ENCODE measurements at regions not wholly inside any gene's neighbourhood (a gene's known extent, or its start where the extent isn't known, plus 50 kb on each side); places are given as distances from the start of the nearest gene placed in this dataset.
"Not testable (repeated sequence)": the region's sequence is repeated elsewhere in the genome, so short reads cannot be mapped to it uniquely, and the experiment has no call there.

GRCh38 chr4:167939863-167940616, 152.3 kb upstream of the ANXA10 start:
- Mint-ChIP-seq H3K27me3 (ENCODE audit: insufficient read depth) (no peaks in the 10 kb centered on the region), H3K4me3 (no peak overlapping the region), H3K27ac (no peak overlapping the region), H3K36me3 (ENCODE audit: low read depth) (no peaks in the 10 kb centered on the region), H3K4me1 (ENCODE audit: low read depth) (no peaks in the 10 kb centered on the region), H3K9me3 (no peaks in the 10 kb centered on the region)
- DNase-seq (ENCODE audit: low spot score) = no peak
- intact Hi-C loops (cut with micrococcal nuclease) = no loop called here

GRCh38 chr4:167943872-167944505, 148.3 kb upstream of the ANXA10 start:
- H3K27ac Mint-ChIP-seq = no peak overlapping the region
- no peaks in the 10 kb centered on the region for H3K4me1 Mint-ChIP-seq (ENCODE audit: low read depth)
- no peaks in the 10 kb centered on the region for H3K27me3 Mint-ChIP-seq (ENCODE audit: insufficient read depth)
- H3K4me3 Mint-ChIP-seq = no peak overlapping the region
- H3K9me3 Mint-ChIP-seq = no peaks in the 10 kb centered on the region
- no peaks in the 10 kb centered on the region for H3K36me3 Mint-ChIP-seq (ENCODE audit: low read depth)
- DNase-seq (ENCODE audit: low spot score) = no peak
- intact Hi-C loops (cut with micrococcal nuclease) = no loop called here

DNA sequence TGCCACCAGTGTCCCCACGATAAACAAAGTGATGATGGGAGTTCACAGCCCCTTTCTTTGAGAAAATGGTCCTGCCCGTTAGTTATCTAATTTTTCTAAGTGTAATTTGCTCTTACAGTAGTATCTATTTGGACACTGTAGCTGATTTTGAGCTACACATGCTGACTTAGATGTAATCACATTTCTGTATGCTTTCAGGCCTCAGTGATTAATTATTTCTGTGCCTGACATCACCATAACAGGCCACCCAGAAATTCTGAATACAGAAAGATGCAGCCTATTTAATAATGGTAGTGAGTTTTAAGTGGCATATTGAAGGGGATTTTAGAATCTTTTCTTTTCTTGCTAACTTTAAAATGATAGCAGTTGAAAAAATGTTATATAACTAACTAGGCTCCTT, 147.6 kb upstream of the ANXA10 start:
- H3K9me3 Mint-ChIP-seq = no peaks in the 10 kb centered on the region
- H3K27ac Mint-ChIP-seq = no peak overlapping the region

GRCh38 chr4:167955006-167955405, 137.3 kb upstream of the ANXA10 start:
- Mint-ChIP-seq H3K27me3 (ENCODE audit: insufficient read depth) (no peaks in the 10 kb centered on the region), H3K4me3 (no peak overlapping the region), H3K27ac (no peak overlapping the region), H3K36me3 (ENCODE audit: low read depth) (no peaks in the 10 kb centered on the region), H3K9me3 (peaks cover 9% of the 10 kb centered on the region), H3K4me1 (ENCODE audit: low read depth) (no peaks in the 10 kb centered on the region)
- intact Hi-C loops (cut with micrococcal nuclease) = no loop called here
- no peak for DNase-seq (ENCODE audit: low spot score)

More for the DNA sequence above, 147.6 kb upstream of the ANXA10 start:
- no peaks in the 10 kb centered on the region for H3K36me3 Mint-ChIP-seq (ENCODE audit: low read depth)
- no peak for DNase-seq (ENCODE audit: low spot score)
- intact Hi-C loops (cut with micrococcal nuclease) = no loop called here
- no peaks in the 10 kb centered on the region for H3K27me3 Mint-ChIP-seq (ENCODE audit: insufficient read depth)
- no peaks in the 10 kb centered on the region for H3K4me1 Mint-ChIP-seq (ENCODE audit: low read depth)
- no peak overlapping the region for H3K4me3 Mint-ChIP-seq

DNA sequence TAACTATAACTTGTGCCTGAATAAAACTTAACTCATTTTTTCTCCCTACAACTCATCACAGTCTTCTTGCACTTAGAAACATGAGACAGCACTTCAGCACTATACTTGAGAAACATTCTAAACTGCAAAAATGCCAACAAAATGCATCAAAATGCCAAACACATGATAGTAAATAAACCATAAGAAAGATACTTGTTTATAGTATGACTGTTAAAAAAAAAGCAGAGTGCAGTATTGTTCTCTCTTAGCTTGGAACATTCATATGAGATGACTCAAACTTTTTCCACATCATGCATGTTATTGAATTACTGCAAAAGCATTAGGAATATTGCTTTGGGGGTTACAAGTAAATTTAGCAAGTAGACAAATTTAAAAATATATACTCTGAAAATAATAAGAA, 135.7 kb upstream of the ANXA10 start:
- no peaks in the 10 kb centered on the region for H3K36me3 Mint-ChIP-seq (ENCODE audit: low read depth)
- H3K9me3 Mint-ChIP-seq = peaks cover 9% of the 10 kb centered on the region
- H3K4me3 Mint-ChIP-seq = no peak overlapping the region
- DNase-seq (ENCODE audit: low spot score) = no peak
- H3K27me3 Mint-ChIP-seq (ENCODE audit: insufficient read depth) = no peaks in the 10 kb centered on the region
- intact Hi-C loops (cut with micrococcal nuclease) = no loop called here
- no peak overlapping the region for H3K27ac Mint-ChIP-seq
- no peaks in the 10 kb centered on the region for H3K4me1 Mint-ChIP-seq (ENCODE audit: low read depth)

DNA sequence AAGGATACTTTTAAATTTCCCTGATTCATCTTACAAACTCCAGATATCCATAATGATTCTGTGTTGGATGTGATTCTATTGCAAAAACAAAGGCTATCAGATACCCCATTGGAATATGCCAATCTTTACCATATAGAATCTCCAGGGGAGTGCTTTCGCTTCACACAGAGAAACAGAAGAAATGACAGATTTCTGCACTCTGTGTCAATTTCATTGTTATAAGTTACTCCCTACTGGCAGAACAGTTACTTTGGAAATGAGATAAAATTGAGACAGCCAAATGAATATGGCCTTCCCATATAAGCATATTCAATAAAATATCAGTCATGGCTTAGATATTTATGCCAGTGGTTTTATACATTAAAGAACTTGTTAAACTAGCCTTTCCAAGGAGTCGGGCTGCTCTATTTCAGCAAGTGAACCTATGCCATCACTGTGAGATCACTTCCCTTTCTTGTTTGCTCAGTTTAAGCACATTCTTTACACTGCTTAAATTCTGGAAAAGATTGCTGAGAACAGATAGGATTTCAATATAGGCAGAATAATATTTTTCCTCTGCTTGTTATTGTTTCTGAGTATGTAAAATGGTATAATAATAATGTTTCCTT, 127.5 kb upstream of the ANXA10 start:
- no peaks in the 10 kb centered on the region for H3K9me3 Mint-ChIP-seq
- no peak overlapping the region for H3K27ac Mint-ChIP-seq
- intact Hi-C loops (cut with micrococcal nuclease) = no loop called here
- no peaks in the 10 kb centered on the region for H3K4me1 Mint-ChIP-seq (ENCODE audit: low read depth)
- H3K36me3 Mint-ChIP-seq (ENCODE audit: low read depth) = no peaks in the 10 kb centered on the region
- no peak for DNase-seq (ENCODE audit: low spot score)
- peaks cover 1% of the 10 kb centered on the region for H3K27me3 Mint-ChIP-seq (ENCODE audit: insufficient read depth)
- no peak overlapping the region for H3K4me3 Mint-ChIP-seq

GRCh38 chr4:167966143-167966542, 126.2 kb upstream of the ANXA10 start:
- no peak overlapping the region for H3K27ac Mint-ChIP-seq
- intact Hi-C loops (cut with micrococcal nuclease) = no loop called here
- no peaks in the 10 kb centered on the region for H3K9me3 Mint-ChIP-seq
- no peaks in the 10 kb centered on the region for H3K4me1 Mint-ChIP-seq (ENCODE audit: low read depth)
- no peaks in the 10 kb centered on the region for H3K36me3 Mint-ChIP-seq (ENCODE audit: low read depth)
- DNase-seq (ENCODE audit: low spot score) = no peak
- peaks cover 1% of the 10 kb centered on the region for H3K27me3 Mint-ChIP-seq (ENCODE audit: insufficient read depth)
- no peak overlapping the region for H3K4me3 Mint-ChIP-seq

- H3K9me3 Mint-ChIP-seq = peaks cover 17% of the 10 kb centered on the region
- H3K4me3 Mint-ChIP-seq = no peak overlapping the region
- H3K27ac Mint-ChIP-seq = no peak overlapping the region
- DNase-seq (ENCODE audit: low spot score) = no peak
- intact Hi-C loops (cut with micrococcal nuclease) = no loop called here
- no peaks in the 10 kb centered on the region for H3K4me1 Mint-ChIP-seq (ENCODE audit: low read depth)
- no peaks in the 10 kb centered on the region for H3K27me3 Mint-ChIP-seq (ENCODE audit: insufficient read depth)
- H3K36me3 Mint-ChIP-seq (ENCODE audit: low read depth) = no peaks in the 10 kb centered on the region
These were observed 118.8 kb upstream of the ANXA10 start for GRCh38 chr4:167973513-167973912.

- Mint-ChIP-seq H3K27ac (no peak overlapping the region), H3K36me3 (ENCODE audit: low read depth) (no peaks in the 10 kb centered on the region), H3K4me1 (ENCODE audit: low read depth) (no peaks in the 10 kb centered on the region), H3K27me3 (ENCODE audit: insufficient read depth) (no peaks in the 10 kb centered on the region), H3K9me3 (no peaks in the 10 kb centered on the region), H3K4me3 (no peak overlapping the region)
- DNase-seq (ENCODE audit: low spot score) = no peak
- intact Hi-C loops (cut with micrococcal nuclease) = no loop called here
These were observed 106.8 kb upstream of the ANXA10 start for GRCh38 chr4:167985565-167985964.

DNA sequence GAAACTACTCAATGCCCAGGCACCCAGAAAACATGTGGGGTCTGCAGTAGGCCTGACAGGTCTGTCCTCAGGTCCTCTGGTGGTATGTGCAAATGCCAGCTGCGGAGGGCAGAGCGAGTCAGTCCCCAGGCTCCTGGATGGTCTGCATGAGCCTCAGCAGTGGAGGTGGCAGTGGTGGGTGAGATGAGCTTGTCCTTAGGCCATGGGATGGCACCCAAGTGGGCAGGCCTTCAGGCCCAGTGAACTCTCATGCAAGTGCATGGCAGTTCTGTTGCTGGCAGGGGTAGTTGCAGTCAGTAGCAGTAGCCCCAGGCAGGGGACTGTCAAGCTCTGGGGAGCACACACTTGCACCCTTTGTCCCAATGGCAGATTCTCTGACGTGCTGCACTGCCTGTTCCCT, 106.3 kb upstream of the ANXA10 start:
- Mint-ChIP-seq H3K9me3 (no peaks in the 10 kb centered on the region), H3K4me3 (no peak overlapping the region), H3K4me1 (ENCODE audit: low read depth) (no peaks in the 10 kb centered on the region), H3K27ac (no peak overlapping the region), H3K27me3 (ENCODE audit: insufficient read depth) (no peaks in the 10 kb centered on the region), H3K36me3 (ENCODE audit: low read depth) (no peaks in the 10 kb centered on the region)
- intact Hi-C loops (cut with micrococcal nuclease) = no loop called here
- no peak for DNase-seq (ENCODE audit: low spot score)

- H3K36me3 Mint-ChIP-seq (ENCODE audit: low read depth) = no peaks in the 10 kb centered on the region
- no peaks in the 10 kb centered on the region for H3K4me1 Mint-ChIP-seq (ENCODE audit: low read depth)
- H3K27ac Mint-ChIP-seq = no peak overlapping the region
- H3K27me3 Mint-ChIP-seq (ENCODE audit: insufficient read depth) = no peaks in the 10 kb centered on the region
- intact Hi-C loops (cut with micrococcal nuclease) = no loop called here
- no peak for DNase-seq (ENCODE audit: low spot score)
- H3K4me3 Mint-ChIP-seq = no peak overlapping the region
- H3K9me3 Mint-ChIP-seq = no peaks in the 10 kb centered on the region
These were observed 105.1 kb upstream of the ANXA10 start for GRCh38 chr4:167987285-167987684.

DNA sequence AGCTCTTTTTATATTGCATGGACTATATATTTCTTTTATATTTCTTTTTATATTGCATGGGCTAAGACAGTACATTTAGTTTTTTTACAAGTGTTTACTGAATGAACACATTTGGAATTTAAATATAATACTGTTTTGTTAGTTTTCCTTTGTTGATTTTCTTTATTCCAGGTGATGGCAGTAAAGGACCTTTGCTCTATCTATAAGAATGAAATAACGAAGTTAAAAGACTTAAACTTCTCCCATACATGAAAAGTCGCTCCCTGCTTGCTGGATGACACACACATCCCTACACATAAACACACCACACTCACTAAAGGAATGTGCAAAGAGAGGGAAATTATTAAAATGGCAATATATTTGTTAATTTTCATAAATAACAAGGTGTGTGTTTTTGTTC, 102.5 kb upstream of the ANXA10 start:
- DNase-seq (ENCODE audit: low spot score) = no peak
- no peaks in the 10 kb centered on the region for H3K4me1 Mint-ChIP-seq (ENCODE audit: low read depth)
- no peak overlapping the region for H3K4me3 Mint-ChIP-seq
- no peaks in the 10 kb centered on the region for H3K36me3 Mint-ChIP-seq (ENCODE audit: low read depth)
- no peaks in the 10 kb centered on the region for H3K27me3 Mint-ChIP-seq (ENCODE audit: insufficient read depth)
- no peak overlapping the region for H3K27ac Mint-ChIP-seq
- intact Hi-C loops (cut with micrococcal nuclease) = no loop called here
- no peaks in the 10 kb centered on the region for H3K9me3 Mint-ChIP-seq

- H3K27me3 Mint-ChIP-seq (ENCODE audit: insufficient read depth) = not testable (repeated sequence)
These were observed 84.2 kb upstream of the ANXA10 start for GRCh38 chr4:168008112-168008511.

More at GRCh38 chr4:168008112-168008511, 84.2 kb upstream of the ANXA10 start:
- H3K36me3 Mint-ChIP-seq (ENCODE audit: low read depth); H3K9me3 Mint-ChIP-seq; H3K4me3 Mint-ChIP-seq; H3K27ac Mint-ChIP-seq; DNase-seq (ENCODE audit: low spot score); H3K4me1 Mint-ChIP-seq (ENCODE audit: low read depth); intact Hi-C loops (cut with micrococcal nuclease): not testable (repeated sequence)
